Activated CD4-positive, alpha-beta T cell treated with anti-CD3 and anti-CD28 coated beads, Interleukin-2, amount 50 U/mL, for 1 hour (primary cell): ENCODE measurements at regions not wholly inside any gene's neighbourhood (a gene's known extent, or its start where the extent isn't known, plus 50 kb on each side); places are given as distances from the start of the nearest gene placed in this dataset.

ENCODE experiments used
- DNase-seq: peaks from one replicate; pipeline ENCODE4 v3.0.0-alpha.2; 2020

DNA sequence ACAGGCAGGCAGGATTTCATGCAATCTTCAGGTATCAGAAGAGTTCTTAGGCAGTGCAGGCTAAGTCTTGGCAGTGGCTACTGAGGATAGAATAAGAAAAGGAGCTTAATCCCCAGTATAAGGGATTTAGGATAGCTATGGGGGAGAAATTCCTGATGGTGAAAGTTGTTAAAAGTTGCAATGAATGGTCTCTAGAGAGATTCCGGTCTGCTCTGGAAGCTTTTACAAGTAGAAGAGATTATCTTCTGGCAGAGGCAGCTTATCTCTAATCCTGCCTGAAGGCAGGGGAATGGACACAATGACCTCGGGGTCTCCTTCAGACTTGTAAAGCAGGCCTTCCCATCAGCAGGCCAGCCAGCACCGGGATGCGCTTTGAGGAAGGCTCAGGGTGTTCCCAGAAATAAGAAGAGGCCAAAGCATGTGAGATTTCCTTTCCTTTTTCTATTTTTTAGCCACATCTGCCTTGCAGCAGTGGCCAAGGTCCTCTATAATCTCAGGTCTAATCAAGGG, 253.9 kb upstream of the KLHL29 start:
- no peak for DNase-seq

DNA sequence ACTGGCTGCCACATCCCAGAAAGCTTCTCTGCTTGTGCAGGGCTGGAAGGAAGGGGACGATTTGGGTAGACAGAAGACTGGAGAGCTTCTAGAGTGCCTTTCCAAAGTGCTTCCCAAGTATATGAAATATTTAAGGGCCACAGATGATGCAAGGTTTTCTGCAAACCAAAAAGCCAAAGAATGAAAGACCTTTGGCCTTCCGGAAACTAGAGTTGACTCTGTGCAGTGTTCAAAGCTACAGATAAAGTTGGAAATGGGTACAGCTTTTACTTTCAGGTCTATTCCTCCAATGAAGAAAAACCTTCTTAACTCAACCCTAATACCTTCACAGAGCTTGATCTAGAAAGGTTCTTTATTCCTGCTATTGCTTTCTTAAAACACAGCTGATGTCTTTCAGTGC, 253.0 kb upstream of the KLHL29 start:
- no peak for DNase-seq

DNA sequence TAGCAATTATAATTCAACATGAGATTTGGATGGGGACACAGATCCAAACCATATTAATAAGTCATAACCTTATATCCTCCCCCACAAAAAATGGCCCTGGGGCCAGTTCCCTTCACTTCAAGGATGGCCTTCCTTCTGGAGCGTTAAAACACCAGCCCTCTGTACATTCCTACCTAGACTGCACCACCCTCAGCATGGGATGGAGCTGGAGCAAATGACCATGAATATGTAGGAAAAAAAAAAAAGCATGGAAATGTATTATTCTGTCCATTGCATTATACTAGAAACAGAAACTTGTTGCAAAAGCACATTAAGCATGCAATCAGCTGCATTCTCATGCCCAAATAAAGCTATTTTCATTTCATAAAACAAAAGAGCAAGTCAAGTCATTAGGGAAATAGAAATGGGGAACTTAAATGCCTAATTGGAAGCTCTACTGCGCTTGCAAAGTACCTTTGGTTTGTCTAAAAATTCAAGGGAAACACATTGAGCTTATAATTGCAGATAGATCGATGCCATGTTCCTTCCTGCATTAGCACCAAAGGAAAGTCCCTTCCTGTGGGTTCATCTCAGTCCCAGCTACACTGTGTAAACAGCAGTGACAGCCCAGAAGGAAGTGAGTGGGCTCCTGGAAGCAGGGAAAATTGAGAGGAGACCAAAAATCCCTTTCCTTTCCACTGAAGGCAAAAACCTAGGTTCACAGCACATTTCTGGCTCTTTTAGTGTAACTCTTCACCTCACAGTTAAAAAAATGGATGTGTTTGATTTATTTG, 252.0 kb upstream of the KLHL29 start:
- DNase-seq, result no peak

DNA sequence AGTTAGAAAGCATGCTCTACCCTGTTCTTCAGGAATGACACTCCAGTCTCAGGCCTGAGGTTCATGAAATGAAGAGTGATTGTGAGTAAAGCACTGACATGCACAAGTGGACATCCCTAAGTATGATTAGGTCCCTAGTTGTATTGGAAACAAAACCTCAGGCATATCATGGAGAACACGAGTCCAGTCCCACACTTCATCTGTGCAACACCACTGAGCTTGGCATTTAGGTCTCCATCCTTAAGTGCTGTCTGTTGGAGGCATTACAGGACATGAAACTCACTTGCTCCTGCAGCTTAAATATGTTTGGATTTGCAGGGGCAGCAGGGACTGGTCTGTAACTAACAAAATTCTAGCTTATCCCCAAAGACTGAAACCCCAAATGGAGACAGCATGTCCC, 250.3 kb upstream of the KLHL29 start:
- no peak for DNase-seq

DNA sequence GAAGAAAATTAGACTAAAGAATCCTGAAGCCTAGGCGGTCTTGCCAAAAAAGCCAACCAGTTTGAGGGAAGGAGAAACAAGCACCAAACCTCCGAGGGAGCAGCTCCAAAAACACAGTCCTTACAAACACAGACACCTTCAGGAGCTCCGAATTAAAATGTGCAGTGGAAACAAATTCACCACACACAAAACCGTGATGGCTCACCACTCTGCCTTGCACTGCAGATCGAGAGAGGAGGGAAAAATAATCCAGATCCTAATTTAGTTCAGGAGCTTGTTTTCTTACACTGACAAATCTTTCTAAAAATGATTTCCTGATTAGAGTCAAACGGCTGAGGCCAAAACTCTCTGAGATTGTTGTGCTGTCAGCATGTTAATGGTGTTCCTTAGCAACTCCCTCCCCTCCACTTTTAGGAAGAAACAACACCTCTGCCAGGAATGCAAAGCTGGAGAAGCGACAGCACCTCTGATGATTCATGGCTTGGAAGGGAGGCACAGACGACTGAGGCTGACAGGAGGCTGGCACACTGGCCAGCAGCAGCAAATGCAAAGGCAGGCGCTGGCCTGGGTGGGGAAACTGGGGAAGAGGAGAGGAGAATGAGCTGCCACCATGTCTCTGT, 249.4 kb upstream of the KLHL29 start:
- DNase-seq, result no peak

DNA sequence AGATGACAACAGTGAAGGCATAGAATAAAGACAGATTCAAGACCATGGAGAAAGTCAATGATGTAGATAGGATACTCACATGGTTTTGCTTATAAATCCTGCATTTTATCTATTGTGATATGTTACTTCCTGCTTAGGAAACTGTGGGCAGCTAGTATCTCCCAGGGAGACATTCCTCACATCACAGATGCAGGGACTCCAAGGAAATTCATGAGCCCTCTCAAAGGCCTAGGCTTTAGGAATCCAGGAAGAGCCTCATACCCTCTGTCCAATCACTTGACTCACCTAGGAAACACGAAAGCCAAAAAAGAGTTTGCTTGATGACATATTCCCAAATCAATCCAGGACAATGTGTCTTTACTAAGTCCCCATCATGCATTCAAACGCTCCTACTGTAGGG, 247.8 kb upstream of the KLHL29 start:
- no peak for DNase-seq

DNA sequence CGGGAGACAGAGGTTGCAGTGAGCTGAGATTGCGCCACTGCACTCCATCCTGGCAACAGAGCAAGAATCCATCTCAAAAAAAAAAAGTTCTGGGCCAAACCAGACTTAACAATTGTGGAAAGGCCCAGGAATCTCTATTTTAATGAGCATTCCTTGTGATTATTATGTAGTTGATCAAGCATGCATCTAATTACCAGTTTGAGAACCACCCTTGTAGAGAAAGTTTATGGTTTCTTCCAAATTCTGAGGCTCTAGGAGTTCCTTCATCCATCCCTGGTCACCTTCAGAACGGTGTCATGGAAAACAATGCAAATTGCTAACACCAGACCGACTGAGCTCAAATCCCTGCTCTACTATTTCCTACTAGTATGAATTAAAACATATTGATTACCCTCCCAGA, 246.3 kb upstream of the KLHL29 start:
- no peak for DNase-seq

DNA sequence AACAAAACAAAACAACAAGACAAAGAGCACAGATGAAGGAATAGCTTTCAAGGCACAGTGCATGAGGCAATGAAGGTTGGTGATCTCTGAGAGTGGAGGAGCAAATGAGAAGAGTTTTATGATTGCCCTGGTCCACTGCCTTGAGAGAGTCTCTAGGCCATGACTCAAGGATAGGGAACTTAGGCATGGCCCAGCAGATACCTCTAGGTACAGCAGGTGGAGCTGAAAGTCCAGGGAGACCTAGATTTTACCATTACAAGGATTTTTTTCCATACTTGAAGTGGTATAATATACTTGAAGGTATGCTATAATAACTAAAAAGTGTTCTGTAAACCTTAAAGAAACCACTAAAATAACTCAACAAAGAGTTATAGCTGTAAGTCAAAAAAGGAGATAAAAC, 239.5 kb upstream of the KLHL29 start:
- DNase-seq, result no peak

DNA sequence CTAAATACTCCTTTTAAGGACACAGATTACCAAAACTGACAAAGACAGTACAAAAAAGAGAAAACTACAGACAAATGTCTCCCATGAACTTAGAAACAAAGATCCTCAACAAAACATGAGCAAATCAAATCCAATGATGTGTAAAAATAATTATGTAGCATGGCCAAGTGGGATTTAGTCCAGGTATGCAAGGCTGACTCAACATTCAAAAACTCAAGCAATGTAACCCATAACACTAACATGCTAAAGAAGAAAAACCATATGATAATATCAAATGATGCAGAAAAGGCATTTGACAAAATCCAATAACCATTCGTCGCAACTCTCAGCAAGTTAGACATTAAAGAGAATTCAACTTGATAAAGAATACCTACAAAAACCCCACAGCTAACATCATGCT, 239.0 kb upstream of the KLHL29 start:
- DNase-seq, result no peak

DNA sequence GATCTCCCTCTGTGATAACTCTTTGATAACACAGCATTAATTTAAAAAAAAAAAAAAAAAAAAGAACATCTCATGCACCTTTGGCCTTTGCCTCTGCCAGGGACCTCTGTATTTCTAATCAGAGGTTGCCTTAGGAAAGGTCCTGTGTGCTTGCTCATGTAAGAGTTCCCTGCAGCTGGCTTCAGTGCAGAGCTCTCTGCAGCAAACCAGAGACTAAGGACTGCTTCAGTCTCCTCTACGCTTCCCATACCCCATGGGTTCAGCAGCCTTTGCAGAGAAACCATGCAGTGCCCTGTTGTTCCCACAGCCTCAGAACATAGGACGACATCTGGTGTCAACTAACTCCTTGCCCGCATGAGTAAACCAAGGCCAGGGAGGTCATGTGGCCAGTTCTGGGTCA, 236.6 kb upstream of the KLHL29 start:
- no peak for DNase-seq

DNA sequence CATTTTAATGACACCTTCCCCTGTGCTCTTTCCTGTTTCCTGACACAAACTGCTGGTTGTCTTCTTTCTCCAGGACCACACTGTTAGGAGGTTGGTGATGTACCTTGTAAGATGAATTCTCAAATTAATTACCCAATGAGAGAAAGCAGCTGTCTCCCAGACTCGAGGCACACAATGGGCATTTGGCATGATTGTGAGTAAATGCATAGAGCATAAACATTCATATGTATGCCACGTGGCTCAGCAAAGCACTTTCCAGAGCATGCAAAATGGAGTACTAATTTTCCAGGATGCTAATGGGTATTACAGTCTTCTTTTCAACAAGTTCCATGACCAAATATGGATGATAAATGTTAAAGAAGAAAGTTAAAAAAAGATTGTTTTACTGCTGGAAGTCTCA, 235.2 kb upstream of the KLHL29 start:
- no peak for DNase-seq

DNA sequence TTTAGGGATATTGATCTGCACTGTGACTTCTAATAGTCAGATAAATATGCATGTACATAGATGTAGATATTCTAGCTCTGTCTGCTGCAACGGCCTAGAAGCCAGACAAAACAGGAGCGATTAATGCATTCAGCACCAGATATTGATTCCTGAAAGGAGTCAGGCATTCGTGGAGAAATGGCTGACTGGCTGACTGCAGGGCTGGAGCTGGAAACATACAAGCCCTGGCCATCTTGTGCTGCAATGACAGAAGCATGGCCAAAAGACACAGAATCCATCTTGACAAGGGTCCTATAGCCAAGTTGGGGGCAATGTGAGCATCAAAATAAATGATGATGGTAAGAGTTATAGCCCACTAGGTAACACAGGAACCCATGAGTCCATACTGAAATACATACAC, 231.5 kb upstream of the KLHL29 start:
- DNase-seq, result no peak

DNA sequence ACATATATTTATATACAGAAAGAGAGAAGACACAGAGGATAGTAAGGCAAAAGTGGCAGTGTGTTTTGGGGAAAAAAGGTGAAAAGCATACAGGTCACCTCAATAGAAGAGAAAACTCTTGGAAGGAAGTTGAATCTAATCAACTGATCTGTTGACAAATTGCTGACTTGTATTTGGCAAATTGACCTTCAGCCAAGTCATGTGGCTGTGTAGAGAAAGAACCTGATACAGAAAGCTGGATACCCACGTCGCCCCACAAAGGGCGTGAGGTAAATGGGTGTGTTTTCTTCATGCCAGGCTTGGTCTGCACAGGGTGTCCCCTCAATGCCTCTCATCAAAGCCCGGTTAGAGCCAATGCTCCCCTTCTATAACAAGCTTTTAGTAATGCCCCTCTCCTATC, 230.0 kb upstream of the KLHL29 start:
- DNase-seq, result no peak

DNA sequence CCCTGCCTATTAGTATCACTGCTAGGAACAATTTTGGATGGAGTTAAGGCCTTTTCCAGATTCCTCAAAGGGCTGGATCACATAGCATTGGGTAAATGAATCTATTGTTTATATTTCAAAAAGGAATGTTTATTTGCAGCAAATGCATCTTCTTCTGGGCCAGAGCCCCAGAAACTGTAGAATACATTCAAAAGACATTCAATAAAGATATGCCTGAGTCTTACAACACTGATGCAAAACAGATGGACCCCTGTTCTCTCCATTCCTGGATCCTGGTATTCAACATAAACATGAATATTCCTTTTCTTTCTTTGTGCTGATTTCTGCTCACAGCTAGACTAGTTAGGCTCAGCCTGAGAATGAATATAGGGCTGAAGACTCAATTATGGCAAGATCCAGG, 227.2 kb upstream of the KLHL29 start:
- no peak for DNase-seq

DNA sequence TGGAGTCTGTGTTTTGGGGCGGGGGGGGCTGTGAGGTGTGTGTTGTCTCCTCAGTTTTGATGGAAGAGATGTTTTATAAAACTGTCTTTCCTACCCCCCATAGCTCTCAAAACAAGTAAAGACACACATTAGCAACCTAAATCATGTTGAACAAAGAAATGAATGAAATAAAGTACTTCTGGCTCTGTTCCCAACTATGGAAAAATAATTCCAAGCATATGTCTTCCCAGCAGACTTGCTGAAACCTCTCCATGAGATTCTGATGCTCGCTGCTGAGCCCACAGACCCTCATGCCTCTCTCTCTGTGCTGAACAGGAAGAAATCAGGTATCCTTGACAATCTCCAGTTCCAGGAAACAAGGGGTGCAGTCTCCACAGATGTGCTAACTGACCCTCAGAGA, 226.7 kb upstream of the KLHL29 start:
- DNase-seq, result no peak

DNA sequence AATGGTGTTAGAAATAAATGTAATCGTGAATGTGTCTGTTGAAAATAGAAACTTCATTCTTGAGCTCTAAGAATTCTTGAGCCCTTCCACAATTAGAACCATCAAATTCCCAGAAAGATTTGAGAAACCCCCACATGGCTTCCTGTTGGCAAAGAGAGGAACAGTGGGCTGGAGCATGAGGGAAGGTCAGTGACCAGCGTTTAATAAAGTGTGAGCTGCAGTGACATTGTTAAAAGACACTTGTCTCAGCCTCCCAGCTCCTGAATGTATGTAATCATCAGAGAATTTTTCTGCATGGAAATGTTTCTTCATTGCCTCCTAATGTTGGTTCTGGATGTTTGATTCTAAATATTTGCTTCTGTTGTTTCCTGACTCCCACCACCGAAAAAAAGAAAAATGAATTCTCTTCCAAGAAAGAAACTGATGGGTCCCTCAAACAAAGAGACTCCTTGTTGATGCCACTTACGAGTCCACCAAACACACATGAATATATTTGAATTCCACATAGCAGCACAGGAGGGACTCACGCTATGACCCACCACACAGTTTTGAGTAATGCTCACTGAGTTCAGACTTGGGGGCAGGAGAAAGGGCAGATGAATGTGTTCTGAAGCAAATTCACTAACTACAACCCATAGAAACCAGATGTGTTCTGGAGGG, 225.1 kb upstream of the KLHL29 start:
- DNase-seq, result no peak

DNA sequence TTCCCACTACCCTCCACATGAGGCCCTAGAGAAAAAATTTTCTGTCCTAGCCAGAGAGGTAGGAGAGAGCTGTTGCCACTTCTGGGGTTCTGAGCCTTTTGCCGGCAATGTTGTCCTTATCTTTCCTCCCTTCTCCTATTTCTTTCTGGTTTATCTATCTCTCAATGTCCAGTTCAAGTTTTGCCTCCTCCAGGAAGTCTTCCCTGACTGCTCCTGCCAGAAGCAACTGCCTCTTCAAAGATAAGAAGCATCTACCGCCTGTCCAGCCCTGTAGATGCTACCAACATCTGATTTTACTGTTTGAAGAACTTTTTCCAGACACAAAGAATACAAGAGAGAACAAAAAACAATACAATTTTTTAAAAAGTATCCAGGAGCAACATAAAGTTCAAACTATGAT, 220.8 kb upstream of the KLHL29 start:
- DNase-seq, result no peak

DNA sequence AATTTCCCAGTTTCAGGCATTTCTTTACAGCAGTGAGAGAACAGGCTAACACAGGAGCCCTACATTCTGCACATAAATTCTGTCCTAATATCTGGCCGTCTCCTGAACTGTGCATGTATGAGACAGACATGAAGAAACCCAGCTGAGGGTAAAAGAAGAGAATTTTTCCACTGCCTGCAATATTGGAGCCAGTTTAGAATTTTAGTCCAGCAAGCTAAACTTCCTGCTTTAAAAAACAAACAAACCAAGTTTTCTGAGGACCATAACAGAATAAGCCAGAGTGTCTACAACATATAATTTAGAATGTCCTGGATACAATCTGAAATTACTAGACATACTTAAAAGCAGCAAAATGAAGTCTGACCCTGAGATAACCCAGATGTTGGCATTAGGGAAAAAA, 215.1 kb upstream of the KLHL29 start:
- no peak for DNase-seq

DNA sequence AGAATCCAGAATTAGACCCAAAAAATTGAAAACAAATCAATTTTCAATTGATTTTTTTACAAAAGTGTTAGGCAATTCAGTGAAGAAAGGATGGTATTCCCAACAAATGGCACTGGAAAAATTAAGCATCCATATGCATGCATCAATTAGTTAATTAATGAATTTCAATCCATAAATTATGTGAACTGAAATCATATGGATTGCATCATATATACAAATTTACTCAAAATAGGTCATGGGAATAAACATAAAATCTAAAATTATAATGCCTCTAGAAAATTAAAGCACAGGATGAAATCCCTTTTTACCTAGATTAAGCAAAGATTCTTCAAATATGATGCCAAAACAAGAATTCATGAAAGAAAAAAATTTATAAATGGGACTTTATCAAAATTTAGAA, 213.9 kb upstream of the KLHL29 start:
- no peak for DNase-seq

DNA sequence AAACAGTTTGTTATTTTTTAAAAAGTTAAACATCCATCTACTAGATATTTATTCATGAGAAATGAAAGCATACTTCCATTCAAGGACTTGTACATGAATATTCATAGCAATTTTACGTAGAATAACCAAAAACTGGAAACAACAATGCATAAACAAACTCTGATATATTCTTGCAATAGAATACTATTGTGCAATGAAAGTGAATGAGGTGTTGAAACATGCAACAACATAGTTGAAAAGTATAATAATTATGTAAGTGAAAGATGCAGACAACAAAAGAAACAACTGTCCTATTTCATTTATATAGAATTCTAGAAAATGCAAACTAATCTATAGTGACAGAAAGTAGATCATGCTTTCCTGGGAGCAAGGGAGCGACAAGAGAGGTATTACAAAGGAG, 206.6 kb upstream of the KLHL29 start:
- no peak for DNase-seq

DNA sequence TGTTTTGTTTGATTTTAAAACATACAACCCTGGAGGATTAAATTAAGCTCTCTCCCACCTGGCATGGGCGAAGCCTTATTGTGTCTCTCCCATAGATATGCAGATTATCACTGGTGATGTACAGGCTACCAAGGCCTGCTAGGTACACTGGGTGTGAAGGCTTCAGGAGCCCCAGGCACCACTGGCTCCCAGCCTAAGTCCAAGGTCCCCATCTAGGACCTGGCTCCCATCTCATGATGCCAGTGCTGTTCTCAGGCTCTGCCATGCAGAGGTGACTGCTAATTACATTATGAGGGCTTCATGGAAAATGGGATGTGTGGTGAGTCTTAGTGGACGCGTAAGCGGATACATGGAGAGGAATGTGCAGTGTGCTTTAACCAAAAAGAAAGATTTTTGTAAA, 201.2 kb upstream of the KLHL29 start:
- DNase-seq, result no peak

DNA sequence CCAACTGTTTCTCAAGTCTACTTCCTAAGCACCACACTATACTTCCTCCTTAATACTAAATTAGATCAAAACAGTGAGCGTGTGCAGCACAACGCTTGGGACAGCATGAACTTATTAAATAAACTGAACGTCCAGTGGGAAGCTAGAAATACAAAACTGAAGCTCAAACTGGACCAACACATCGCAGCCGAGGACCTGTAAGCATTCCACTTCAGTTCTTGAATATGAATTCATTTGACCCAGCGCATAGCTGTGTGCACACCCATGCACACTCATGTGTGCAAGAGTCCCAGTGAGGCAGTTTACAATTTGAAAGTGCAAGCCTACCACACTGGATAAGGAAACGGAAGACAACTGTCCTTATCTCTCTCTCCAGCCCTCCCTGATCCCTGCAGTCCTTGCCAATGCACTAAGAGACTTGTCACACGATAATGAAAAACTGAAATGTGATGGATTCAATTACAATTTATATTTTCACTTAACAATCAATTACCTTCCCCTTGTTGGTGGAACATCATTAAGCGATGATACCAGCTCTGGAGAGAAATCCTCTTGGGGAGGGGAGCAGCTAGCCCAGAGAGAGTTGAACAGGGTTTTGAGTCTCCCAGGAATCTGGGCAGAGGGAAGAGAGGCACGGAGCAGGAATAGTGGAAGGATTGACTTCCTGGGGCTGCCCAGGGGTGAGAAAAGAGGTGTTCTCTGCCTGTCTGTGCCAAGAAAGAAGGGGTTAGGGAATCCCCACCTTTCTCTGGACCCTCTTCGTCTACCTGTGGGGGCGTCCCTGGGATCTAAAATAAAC, 186.5 kb upstream of the KLHL29 start:
- DNase-seq, result no peak

DNA sequence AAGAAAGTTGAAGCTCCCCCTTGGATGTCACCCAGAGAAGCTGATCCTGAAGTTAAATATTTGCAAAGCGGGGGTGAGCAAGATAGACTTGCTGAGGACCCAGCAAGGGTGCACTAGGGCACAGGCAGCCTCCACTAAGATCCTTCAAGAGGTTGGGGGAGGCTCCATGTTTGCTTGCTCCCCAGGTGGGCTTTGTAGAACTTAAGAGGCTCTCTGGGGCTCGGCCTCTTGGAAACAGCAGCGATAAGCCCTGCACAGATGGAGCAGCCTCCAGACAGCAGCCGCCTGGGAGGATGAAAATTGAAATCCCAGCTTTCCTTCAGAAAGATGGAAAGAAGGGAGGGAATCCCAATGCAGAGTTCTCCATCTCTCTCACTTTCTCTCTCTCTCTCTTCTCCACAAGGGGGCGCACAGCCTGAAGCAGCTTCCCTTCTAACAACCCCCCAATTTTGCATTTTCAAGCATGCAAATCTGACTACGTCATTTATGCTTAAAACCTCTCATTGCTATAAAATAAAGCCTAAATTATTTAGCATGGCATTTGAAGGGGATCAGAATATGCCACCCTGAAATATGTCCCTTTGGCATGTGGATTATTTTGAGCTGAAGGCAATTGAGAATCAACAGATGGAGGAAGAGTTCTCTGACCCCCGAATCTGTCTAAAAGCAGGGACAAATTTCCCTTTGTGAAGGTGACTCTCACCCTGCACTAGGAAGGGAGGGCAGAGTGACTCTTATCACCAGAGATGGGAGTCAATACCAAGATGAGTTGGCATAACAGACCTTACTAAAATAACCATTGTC, 185.7 kb upstream of the KLHL29 start:
- no peak for DNase-seq
